ENCODE measurements at regions not wholly inside any gene's neighbourhood (a gene's known extent, or its start where the extent isn't known, plus 50 kb on each side); places are given as distances from the start of the nearest gene placed in this dataset.

DNA sequence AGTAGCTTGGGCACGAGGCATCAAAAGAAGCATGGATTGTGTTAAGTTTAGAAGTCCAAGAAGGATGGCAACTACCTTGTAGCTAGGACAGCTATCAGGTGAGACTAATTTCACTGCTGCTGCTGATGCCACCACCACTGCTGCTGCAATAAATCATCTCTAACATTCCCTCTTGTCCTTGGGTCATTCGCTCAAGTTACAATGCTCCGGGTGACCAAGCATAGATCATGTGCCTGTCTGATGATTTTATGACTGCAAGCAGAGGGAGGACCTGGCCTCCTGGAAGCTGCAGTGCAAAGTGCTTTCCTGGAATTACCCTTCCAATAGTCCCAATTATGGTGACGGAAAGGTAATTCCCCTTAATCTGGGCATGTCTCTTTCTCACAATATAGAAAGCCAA, 334.4 kb downstream of the PRELID2 start:
- POLR2A ChIA-PET (ENCODE audit: unreplicated experiment), result no interaction called here
- Histone ChIP-seq H3K27me3 (ENCODE audit: insufficient read depth, low read depth) (no peaks in the 10 kb centered on the region), H3K27ac (no peak overlapping the region), H3K9me2 (ENCODE audit: insufficient read depth) (peaks cover 3% of the 10 kb centered on the region; the same call in 1 of the 2 replicates), H3K4me1 (replicated peaks; ENCODE audit: insufficient read depth) (peaks cover 8% of the 10 kb centered on the region), H4K20me1 (ENCODE audit: insufficient read depth) (no peaks in the 10 kb centered on the region), H3K4me2 (no peak overlapping the region), H3K9me3 (ENCODE audit: insufficient read depth, low read depth) (no peaks in the 10 kb centered on the region), H3K4me3 (no peak overlapping the region), H3F3A (ENCODE audit: insufficient read depth, low read depth) (no peaks in the 10 kb centered on the region), H3K79me2 (ENCODE audit: low read depth) (no peaks in the 10 kb centered on the region), H2AFZ (no peak overlapping the region), H3K36me3 (ENCODE audit: low read depth) (no peaks in the 10 kb centered on the region)
- DNase-seq, result no peak
- CTCF ChIA-PET, result interaction anchor here (0.6 kb wide), 1 partner anchor 475 kb away, joined by 4 read pairs; no protein-coding TSS in a partner anchor
- intact Hi-C loops (cut with micrococcal nuclease; ENCODE audit: unreplicated experiment), result no loop called here
- TF ChIP-seq, protein P1, sequence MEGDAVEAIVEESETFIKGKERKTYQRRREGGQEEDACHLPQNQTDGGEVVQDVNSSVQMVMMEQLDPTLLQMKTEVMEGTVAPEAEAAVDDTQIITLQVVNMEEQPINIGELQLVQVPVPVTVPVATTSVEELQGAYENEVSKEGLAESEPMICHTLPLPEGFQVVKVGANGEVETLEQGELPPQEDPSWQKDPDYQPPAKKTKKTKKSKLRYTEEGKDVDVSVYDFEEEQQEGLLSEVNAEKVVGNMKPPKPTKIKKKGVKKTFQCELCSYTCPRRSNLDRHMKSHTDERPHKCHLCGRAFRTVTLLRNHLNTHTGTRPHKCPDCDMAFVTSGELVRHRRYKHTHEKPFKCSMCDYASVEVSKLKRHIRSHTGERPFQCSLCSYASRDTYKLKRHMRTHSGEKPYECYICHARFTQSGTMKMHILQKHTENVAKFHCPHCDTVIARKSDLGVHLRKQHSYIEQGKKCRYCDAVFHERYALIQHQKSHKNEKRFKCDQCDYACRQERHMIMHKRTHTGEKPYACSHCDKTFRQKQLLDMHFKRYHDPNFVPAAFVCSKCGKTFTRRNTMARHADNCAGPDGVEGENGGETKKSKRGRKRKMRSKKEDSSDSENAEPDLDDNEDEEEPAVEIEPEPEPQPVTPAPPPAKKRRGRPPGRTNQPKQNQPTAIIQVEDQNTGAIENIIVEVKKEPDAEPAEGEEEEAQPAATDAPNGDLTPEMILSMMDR (conservative IDR thresholded peaks at IDR 0.05), result no peak
- TF ChIP-seq EZH2 (IDR thresholded peaks at IDR 0.05; ENCODE audit: low read depth), result no peak
- no TSS peak for BruUV-seq (replicated peaks)

DNA sequence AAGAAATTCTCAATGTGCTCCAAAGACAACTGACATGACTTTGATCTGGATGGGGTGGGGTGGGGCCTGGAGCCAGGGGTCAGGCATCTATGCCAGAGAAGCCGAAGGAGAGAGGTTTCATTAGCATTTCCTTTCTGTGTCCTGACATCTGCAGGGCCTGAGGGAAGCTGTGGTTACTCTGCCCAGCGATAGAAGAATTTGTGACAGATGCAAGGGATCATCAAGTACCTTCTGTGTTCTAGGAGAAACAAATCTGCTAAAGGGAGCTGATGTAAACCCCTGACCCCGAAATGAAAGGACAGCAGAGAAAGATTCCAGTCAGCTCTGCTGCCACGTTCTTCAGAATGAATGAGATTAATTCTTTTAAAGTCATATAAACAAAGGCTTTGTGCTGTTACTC, 335.7 kb downstream of the PRELID2 start:
- no peak for DNase-seq
- Histone ChIP-seq H3K4me1 (replicated peaks; ENCODE audit: insufficient read depth) (peaks cover 12% of the 10 kb centered on the region), H3F3A (ENCODE audit: insufficient read depth, low read depth) (no peaks in the 10 kb centered on the region), H2AFZ (no peak overlapping the region), H4K20me1 (ENCODE audit: insufficient read depth) (no peaks in the 10 kb centered on the region), H3K4me3 (no peak overlapping the region), H3K4me2 (no peak overlapping the region), H3K36me3 (ENCODE audit: low read depth) (no peaks in the 10 kb centered on the region), H3K79me2 (ENCODE audit: low read depth) (no peaks in the 10 kb centered on the region), H3K9me2 (ENCODE audit: insufficient read depth) (peaks cover 3% of the 10 kb centered on the region; the same call in 1 of the 2 replicates), H3K9me3 (ENCODE audit: insufficient read depth, low read depth) (no peaks in the 10 kb centered on the region), H3K27me3 (ENCODE audit: insufficient read depth, low read depth) (no peaks in the 10 kb centered on the region), H3K27ac (no peak overlapping the region)
- ChIA-PET CTCF (no interaction called here), POLR2A (ENCODE audit: unreplicated experiment) (no interaction called here)
- intact Hi-C loops (cut with micrococcal nuclease; ENCODE audit: unreplicated experiment), result no loop called here
- no TSS peak for BruUV-seq (replicated peaks)
- no peak for TF ChIP-seq EZH2 (IDR thresholded peaks at IDR 0.05; ENCODE audit: low read depth)
- TF ChIP-seq, protein P1 (conservative IDR thresholded peaks at IDR 0.05), result no peak

DNA sequence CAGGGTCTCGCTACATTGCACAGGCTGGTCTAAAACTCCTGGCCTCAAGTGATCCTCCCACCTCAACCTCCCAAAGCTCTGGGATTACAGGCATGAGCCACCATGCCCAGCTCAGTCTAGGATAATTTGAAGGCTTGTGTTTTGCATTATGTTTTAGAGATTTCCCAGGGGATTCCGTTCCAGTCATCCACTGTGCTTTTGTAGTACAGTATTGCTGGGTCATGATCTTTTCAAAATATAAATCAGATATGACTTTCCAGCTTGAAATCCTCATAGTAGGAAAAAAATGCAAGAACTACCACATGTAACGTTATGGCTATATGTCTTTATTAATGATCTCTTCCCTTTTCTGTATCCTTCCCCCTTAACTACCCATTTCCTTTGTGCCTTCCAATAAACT, 338.1 kb downstream of the PRELID2 start:
- no peak overlapping the region for H3K4me3 ChIP-seq
- H3K9me2 ChIP-seq (ENCODE audit: insufficient read depth), result peaks cover 3% of the 10 kb centered on the region; the same call in 1 of the 2 replicates
- no peak for DNase-seq
- no peak overlapping the region for H3K27ac ChIP-seq
- H3K27me3 ChIP-seq (ENCODE audit: insufficient read depth, low read depth), result no peaks in the 10 kb centered on the region
- no peak overlapping the region for H3K4me2 ChIP-seq
- H3F3A ChIP-seq (ENCODE audit: insufficient read depth, low read depth), result no peaks in the 10 kb centered on the region; the same call in 1 of the 2 replicates
- no peak overlapping the region for H2AFZ ChIP-seq
- no TSS peak for BruUV-seq (replicated peaks)
- H4K20me1 ChIP-seq (ENCODE audit: insufficient read depth), result no peaks in the 10 kb centered on the region
- ChIA-PET POLR2A (ENCODE audit: unreplicated experiment) (no interaction called here), CTCF (no interaction called here)
- no peaks in the 10 kb centered on the region for H3K9me3 ChIP-seq (ENCODE audit: insufficient read depth, low read depth)
- TF ChIP-seq EZH2 (IDR thresholded peaks at IDR 0.05; ENCODE audit: low read depth), result no peak
- TF ChIP-seq, protein P1 (conservative IDR thresholded peaks at IDR 0.05), result no peak
- H3K36me3 ChIP-seq (ENCODE audit: low read depth), result no peaks in the 10 kb centered on the region
- intact Hi-C loops (cut with micrococcal nuclease; ENCODE audit: unreplicated experiment), result loop anchor here (2.0 kb wide), 1 partner anchor 58 kb away; no protein-coding TSS in a partner anchor
- no peaks in the 10 kb centered on the region for H3K79me2 ChIP-seq (ENCODE audit: low read depth)
- H3K4me1 ChIP-seq (replicated peaks; ENCODE audit: insufficient read depth), result peaks cover 22% of the 10 kb centered on the region
